HG02623 (cell line): ENCODE measurements at regions not wholly inside any gene's neighbourhood (a gene's known extent, or its start where the extent isn't known, plus 50 kb on each side); places are given as distances from the start of the nearest gene placed in this dataset.
"Not testable (repeated sequence)": the region's sequence is repeated elsewhere in the genome, so short reads cannot be mapped to it uniquely, and the experiment has no call there.

Experiments
- ATAC-seq: cut with Tn5 transposase; IDR thresholded peaks from one replicate; pipeline ENCODE4 v1.9.1; 2021; ENCODE audit warnings: moderate library complexity; ENCODE audit not compliant: unreplicated experiment

GRCh38 chr22:49008682-49009235, 818.9 kb downstream of the BRD1 start:
- no peak for ATAC-seq

- no peak for ATAC-seq
These were observed 820.5 kb downstream of the BRD1 start for GRCh38 chr22:49007013-49007653.

- no peak for ATAC-seq
These were observed 821.3 kb downstream of the BRD1 start for GRCh38 chr22:49006207-49007012.

- ATAC-seq: no peak
These were observed 822.1 kb downstream of the BRD1 start for GRCh38 chr22:49005557-49005956.

GRCh38 chr22:49004484-49005399, 822.9 kb downstream of the BRD1 start:
- no peak for ATAC-seq

GRCh38 chr22:48997605-48998004, 830.1 kb downstream of the BRD1 start:
- not testable (repeated sequence) for ATAC-seq

- no peak for ATAC-seq
These were observed 834.0 kb downstream of the BRD1 start for GRCh38 chr22:48993655-48994054.

- ATAC-seq: no peak
These were observed 843.0 kb downstream of the BRD1 start for GRCh38 chr22:48984639-48985038.

- ATAC-seq: no peak
These were observed 845.3 kb downstream of the BRD1 start for GRCh38 chr22:48982321-48982905.

- no peak for ATAC-seq
These were observed 846.2 kb downstream of the BRD1 start for GRCh38 chr22:48981371-48982061.

GRCh38 chr22:48980918-48981317, 846.8 kb downstream of the BRD1 start:
- ATAC-seq: no peak

GRCh38 chr22:48980409-48980808, 847.3 kb downstream of the BRD1 start:
- ATAC-seq: no peak

- no peak for ATAC-seq
These were observed 848.2 kb downstream of the BRD1 start for GRCh38 chr22:48979482-48979881.

- ATAC-seq: no peak
These were observed 850.8 kb downstream of the BRD1 start for GRCh38 chr22:48976556-48977535.

- ATAC-seq: no peak
These were observed 851.8 kb downstream of the BRD1 start for GRCh38 chr22:48975886-48976285.

GRCh38 chr22:48975316-48975741, 852.3 kb downstream of the BRD1 start:
- ATAC-seq: no peak

GRCh38 chr22:48974443-48975315, 853.0 kb downstream of the BRD1 start:
- no peak for ATAC-seq

- no peak for ATAC-seq
These were observed 854.0 kb downstream of the BRD1 start for GRCh38 chr22:48973694-48974041.
